HFFc6 (cell line): ENCODE measurements at regions not wholly inside any gene's neighbourhood (a gene's known extent, or its start where the extent isn't known, plus 50 kb on each side); places are given as distances from the start of the nearest gene placed in this dataset.

Experiments
- DNase-seq: peaks from one replicate; pipeline ENCODE4 v3.0.0-alpha.2; 2018
- H3K27ac Mint-ChIP-seq: 2 replicates; pipeline ENCODE4 v1.8.0; 2020; ENCODE audit warnings: mild to moderate bottlenecking, mixed read lengths
- H3K27me3 Mint-ChIP-seq: 2 replicates; pipeline ENCODE4 v1.8.0; 2021; ENCODE audit warnings: mild to moderate bottlenecking, moderate library complexity, mixed read lengths; ENCODE audit not compliant: insufficient read depth
- H3K36me3 Mint-ChIP-seq: 2 replicates; pipeline ENCODE4 v1.8.0; 2021; ENCODE audit warnings: low read depth, mixed read lengths
- H3K4me1 Mint-ChIP-seq: 2 replicates; pipeline ENCODE4 v1.8.0; 2020; ENCODE audit warnings: low read depth, mixed read lengths
- H3K4me3 Mint-ChIP-seq: 2 replicates; pipeline ENCODE4 v1.8.0; 2020; ENCODE audit warnings: mild to moderate bottlenecking, moderate library complexity, mixed read lengths
- H3K9me3 Mint-ChIP-seq: 2 replicates; pipeline ENCODE4 v1.8.0; 2020; ENCODE audit warnings: mild to moderate bottlenecking, mixed read lengths
- TF ChIP-seq, protein P1 (sequence below): fragments of 200-600 bp; sonication (generic); IDR thresholded peaks from 2 replicates; pipeline ENCODE4 v1.5.0; 2021; ENCODE audit warnings: antibody characterized with exemption, mild to moderate bottlenecking

DNA sequence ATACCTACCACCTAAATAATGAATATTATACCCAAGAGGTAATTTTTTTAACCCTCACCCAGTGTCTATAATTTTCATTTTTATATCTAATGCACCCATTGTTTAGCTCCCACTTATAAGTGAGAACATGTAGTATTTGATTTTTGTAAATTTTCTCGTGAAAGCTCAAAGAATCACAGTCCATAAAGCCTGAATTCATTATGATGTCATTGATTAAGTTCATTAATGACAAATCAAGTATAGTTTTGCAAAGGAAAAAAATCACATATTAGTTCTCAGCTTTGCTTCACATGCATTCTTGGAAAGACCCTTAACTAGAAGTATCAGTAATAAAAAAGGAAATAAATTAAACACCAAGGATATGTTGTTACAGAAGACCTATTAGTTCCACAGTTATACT is 425.3 kb upstream of the UBE2E2 start:
- Mint-ChIP-seq H3K27me3 (no peaks in the 10 kb centered on the region), H3K27ac (no peak overlapping the region), H3K9me3 (peaks cover 33% of the 10 kb centered on the region; the same call in 1 of the 2 replicates), H3K4me3 (no peak overlapping the region), H3K4me1 (no peaks in the 10 kb centered on the region), H3K36me3 (no peaks in the 10 kb centered on the region; the same call in 1 of the 2 replicates)
- TF ChIP-seq, protein P1, sequence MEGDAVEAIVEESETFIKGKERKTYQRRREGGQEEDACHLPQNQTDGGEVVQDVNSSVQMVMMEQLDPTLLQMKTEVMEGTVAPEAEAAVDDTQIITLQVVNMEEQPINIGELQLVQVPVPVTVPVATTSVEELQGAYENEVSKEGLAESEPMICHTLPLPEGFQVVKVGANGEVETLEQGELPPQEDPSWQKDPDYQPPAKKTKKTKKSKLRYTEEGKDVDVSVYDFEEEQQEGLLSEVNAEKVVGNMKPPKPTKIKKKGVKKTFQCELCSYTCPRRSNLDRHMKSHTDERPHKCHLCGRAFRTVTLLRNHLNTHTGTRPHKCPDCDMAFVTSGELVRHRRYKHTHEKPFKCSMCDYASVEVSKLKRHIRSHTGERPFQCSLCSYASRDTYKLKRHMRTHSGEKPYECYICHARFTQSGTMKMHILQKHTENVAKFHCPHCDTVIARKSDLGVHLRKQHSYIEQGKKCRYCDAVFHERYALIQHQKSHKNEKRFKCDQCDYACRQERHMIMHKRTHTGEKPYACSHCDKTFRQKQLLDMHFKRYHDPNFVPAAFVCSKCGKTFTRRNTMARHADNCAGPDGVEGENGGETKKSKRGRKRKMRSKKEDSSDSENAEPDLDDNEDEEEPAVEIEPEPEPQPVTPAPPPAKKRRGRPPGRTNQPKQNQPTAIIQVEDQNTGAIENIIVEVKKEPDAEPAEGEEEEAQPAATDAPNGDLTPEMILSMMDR: no peak
- no peak for DNase-seq

DNA sequence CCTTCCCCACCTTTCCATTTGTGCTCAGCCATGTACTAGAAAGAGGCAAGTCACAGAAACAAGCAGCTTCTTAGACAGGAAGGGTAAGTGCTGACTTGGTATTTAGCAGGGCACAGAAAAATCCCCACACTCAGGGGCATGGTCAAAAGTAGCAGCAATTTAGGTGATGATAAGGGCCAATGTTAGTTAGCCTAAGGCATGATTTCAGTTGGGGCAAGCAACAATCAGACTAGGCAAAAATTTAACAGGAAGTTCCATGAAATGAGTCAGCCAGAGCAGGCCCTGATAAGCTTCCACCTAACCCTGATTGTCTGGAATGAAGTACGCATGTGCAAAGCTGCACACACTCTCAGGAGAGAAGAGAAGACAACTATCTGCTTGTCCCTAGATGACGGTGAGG is 423.4 kb upstream of the UBE2E2 start:
- 0 out of 2 replicates have a peak, but pooled peaks cover 6% of the 10 kb centered on the region for H3K36me3 Mint-ChIP-seq
- DNase-seq: no peak
- TF ChIP-seq, protein P1: no peak
- H3K4me3 Mint-ChIP-seq: no peak overlapping the region
- H3K27me3 Mint-ChIP-seq: no peaks in the 10 kb centered on the region
- H3K4me1 Mint-ChIP-seq: no peaks in the 10 kb centered on the region
- H3K27ac Mint-ChIP-seq: no peak overlapping the region
- peaks cover 37% of the 10 kb centered on the region for H3K9me3 Mint-ChIP-seq

DNA sequence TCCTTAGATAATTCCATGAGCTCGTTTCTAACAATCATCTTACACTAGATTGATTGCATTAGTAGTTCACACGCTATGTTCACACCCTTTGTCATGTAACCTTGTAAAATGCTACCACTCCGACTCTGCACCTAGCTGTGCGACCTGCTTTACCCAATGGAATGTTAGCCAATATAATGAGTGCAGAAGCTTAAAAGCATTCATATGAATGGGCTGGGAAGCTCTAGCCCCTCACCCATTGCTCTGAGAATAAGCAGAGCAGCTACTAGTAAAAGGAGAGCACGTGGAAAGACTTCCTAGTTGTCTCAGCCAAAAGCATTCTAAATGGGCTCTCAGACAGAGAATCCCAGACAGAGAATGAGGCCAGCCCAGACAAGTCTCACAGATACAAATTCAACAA is 410.6 kb upstream of the UBE2E2 start:
- TF ChIP-seq, protein P1: no peak
- no peaks in the 10 kb centered on the region for H3K36me3 Mint-ChIP-seq
- DNase-seq: no peak
- peaks cover 16% of the 10 kb centered on the region for H3K9me3 Mint-ChIP-seq
- H3K27ac Mint-ChIP-seq: no peak overlapping the region
- H3K27me3 Mint-ChIP-seq: peaks cover 2% of the 10 kb centered on the region; the same call in 1 of the 2 replicates
- no peaks in the 10 kb centered on the region for H3K4me1 Mint-ChIP-seq
- H3K4me3 Mint-ChIP-seq: no peak overlapping the region

DNA sequence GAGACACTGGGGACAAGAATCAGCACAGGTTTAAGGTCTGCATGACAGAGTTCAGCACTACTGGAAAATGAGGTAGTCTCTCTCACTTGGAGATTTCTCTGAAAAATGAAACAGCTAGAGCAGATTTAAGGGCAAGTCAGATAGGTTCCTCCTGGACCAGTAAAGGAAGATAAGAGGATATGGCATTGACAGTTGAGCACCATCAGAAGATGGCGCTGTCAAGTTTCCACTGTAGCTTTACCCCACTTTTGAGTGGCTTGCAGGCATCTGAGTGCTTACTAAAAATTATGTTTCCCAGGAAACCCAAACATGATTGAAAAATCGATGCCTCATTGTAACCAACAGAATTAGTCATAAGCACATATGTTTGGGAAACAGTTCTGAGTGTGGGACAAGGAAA is 407.2 kb upstream of the UBE2E2 start:
- Mint-ChIP-seq H3K27me3 (peaks cover 2% of the 10 kb centered on the region; the same call in 1 of the 2 replicates), H3K27ac (no peak overlapping the region), H3K4me1 (no peaks in the 10 kb centered on the region), H3K9me3 (peaks cover 15% of the 10 kb centered on the region), H3K36me3 (no peaks in the 10 kb centered on the region), H3K4me3 (no peak overlapping the region)
- TF ChIP-seq, protein P1: no peak
- no peak for DNase-seq

DNA sequence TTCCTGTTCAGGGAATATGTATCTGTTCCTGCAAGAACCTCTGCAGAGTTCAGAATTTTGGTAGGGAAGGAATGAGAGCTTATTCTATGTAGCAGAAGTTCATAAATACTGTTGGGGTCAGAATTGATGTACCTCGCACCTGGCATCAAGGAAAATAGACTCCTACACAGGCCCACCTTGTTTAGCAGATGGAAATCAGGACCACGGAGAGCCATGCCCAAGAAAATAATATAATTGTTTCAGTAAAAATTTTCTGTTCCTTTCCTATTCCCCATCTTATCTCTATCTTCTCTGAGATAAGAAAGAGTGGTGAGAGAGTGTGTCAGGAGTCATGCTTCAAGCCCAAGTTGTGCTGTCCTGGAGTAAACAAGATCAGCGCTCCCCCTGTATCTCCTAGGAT is 404.7 kb upstream of the UBE2E2 start:
- Mint-ChIP-seq H3K4me3 (no peak overlapping the region), H3K27ac (no peak overlapping the region), H3K4me1 (no peaks in the 10 kb centered on the region)

More for the DNA sequence above, 404.7 kb upstream of the UBE2E2 start:
- Mint-ChIP-seq H3K36me3 (no peaks in the 10 kb centered on the region), H3K27me3 (peaks cover 2% of the 10 kb centered on the region; the same call in 1 of the 2 replicates), H3K9me3 (peaks cover 20% of the 10 kb centered on the region)
- DNase-seq: no peak
- TF ChIP-seq, protein P1: no peak
